Loucy (cell line): ENCODE measurements at regions not wholly inside any gene's neighbourhood (a gene's known extent, or its start where the extent isn't known, plus 50 kb on each side); places are given as distances from the start of the nearest gene placed in this dataset.

ENCODE experiments used
- H2AFZ ChIP-seq: fragments of 200-600 bp; sonication (generic); 2 replicates; pipeline ENCODE4 v1.6.0; 2016; ENCODE audit warnings: antibody characterized with exemption, mild to moderate bottlenecking, low read length, moderate library complexity
- H3F3A ChIP-seq: fragments of 200-600 bp; 2 replicates; pipeline ENCODE4 v1.6.0; 2016; ENCODE audit warnings: antibody characterized with exemption, low read depth, mild to moderate bottlenecking
- H3K27me3 ChIP-seq: fragments of 200-600 bp; sonication (generic); 2 replicates; pipeline ENCODE4 v1.6.1; 2014; ENCODE audit warnings: low read length, mild to moderate bottlenecking; ENCODE audit not compliant: insufficient read depth, poor library complexity, severe bottlenecking
- H3K36me3 ChIP-seq: fragments of 200-600 bp; sonication (generic); 2 replicates; pipeline ENCODE4 v1.6.1; 2016; ENCODE audit warnings: low read length; ENCODE audit not compliant: insufficient read depth
- H3K4me1 ChIP-seq: fragments of 200-600 bp; sonication (generic); 2 replicates; pipeline ENCODE4 v1.5.1; 2014; ENCODE audit warnings: low read length, mild to moderate bottlenecking; ENCODE audit not compliant: insufficient read depth, poor library complexity, severe bottlenecking
- H3K4me2 ChIP-seq: fragments of 200-600 bp; sonication (generic); 2 replicates; pipeline ENCODE4 v1.6.0; 2014; ENCODE audit warnings: antibody characterized with exemption, low read length, low read depth, mild to moderate bottlenecking; ENCODE audit not compliant: poor library complexity, severe bottlenecking
- H3K4me3 ChIP-seq: fragments of 200-600 bp; sonication (generic); 2 replicates; pipeline ENCODE4 v1.5.1; 2014; ENCODE audit warnings: low read length, mild to moderate bottlenecking, mixed read lengths; ENCODE audit not compliant: poor library complexity, severe bottlenecking
- H3K79me2 ChIP-seq: fragments of 200-600 bp; sonication (generic); 2 replicates; pipeline ENCODE4 v1.6.1; 2014; ENCODE audit warnings: low read length; ENCODE audit not compliant: insufficient read depth
- H3K9ac ChIP-seq: fragments of 200-600 bp; sonication (generic); 2 replicates; pipeline ENCODE4 v1.6.0; 2014; ENCODE audit warnings: mild to moderate bottlenecking, low read depth, low read length, moderate library complexity; ENCODE audit not compliant: poor library complexity, severe bottlenecking
- H3K9me2 ChIP-seq: fragments of 200-600 bp; sonication (generic); replicated peaks from 2 replicates; pipeline ENCODE4 v1.6.1; 2016; ENCODE audit warnings: low read depth, low read length, mixed read lengths
- H3K9me3 ChIP-seq: fragments of 200-600 bp; sonication (generic); 2 replicates; pipeline ENCODE4 v1.6.1; 2014; ENCODE audit warnings: mild to moderate bottlenecking, antibody characterized with exemption, low read length, low read depth; ENCODE audit not compliant: insufficient read depth
- H4K20me1 ChIP-seq: fragments of 200-600 bp; sonication (generic); 2 replicates; pipeline ENCODE4 v1.6.0; 2014; ENCODE audit warnings: antibody characterized with exemption, low read length, mild to moderate bottlenecking; ENCODE audit not compliant: insufficient read depth, poor library complexity, severe bottlenecking
- EZH2phosphoT487 ChIP-seq: fragments of 200-600 bp; IDR thresholded peaks from 2 replicates; pipeline ENCODE4 v1.6.1; 2018; ENCODE audit warnings: antibody characterized with exemption, mild to moderate bottlenecking, moderate library complexity, borderline replicate concordance
- TF ChIP-seq, protein P1 (sequence below): fragments of 200-600 bp; sonication (generic); conservative IDR thresholded peaks from 2 replicates; pipeline ENCODE4 v1.5.1; 2014; ENCODE audit warnings: mild to moderate bottlenecking, antibody characterized with exemption, low read length

DNA sequence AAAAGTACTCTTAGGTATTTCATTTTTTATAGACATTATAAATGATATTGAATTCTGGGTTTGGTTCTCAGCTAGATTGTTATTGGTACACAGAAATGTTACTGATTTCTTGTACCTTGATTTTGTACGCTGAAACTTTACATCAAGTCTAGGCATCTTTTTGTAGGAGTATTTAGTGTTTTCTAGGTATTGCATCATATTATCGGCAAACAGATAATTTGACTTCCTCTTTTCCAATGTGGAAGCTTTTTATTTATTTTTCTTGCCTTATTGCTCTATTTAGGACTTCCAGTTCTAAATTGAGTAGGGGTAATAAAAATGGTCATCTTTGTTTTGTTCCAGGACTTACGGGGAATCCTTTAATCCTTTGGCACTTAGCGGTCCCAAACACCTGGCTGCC, 676.6 kb upstream of the CCDC179 start:
- H4K20me1 ChIP-seq: no peaks in the 10 kb centered on the region
- no peaks in the 10 kb centered on the region for H3K9me2 ChIP-seq
- H3F3A ChIP-seq: no peaks in the 10 kb centered on the region
- no peaks in the 10 kb centered on the region for H3K27me3 ChIP-seq
- no peaks in the 10 kb centered on the region for H3K36me3 ChIP-seq
- no peak overlapping the region for H3K4me3 ChIP-seq
- H3K4me1 ChIP-seq: peaks cover 12% of the 10 kb centered on the region
- TF ChIP-seq, protein P1, sequence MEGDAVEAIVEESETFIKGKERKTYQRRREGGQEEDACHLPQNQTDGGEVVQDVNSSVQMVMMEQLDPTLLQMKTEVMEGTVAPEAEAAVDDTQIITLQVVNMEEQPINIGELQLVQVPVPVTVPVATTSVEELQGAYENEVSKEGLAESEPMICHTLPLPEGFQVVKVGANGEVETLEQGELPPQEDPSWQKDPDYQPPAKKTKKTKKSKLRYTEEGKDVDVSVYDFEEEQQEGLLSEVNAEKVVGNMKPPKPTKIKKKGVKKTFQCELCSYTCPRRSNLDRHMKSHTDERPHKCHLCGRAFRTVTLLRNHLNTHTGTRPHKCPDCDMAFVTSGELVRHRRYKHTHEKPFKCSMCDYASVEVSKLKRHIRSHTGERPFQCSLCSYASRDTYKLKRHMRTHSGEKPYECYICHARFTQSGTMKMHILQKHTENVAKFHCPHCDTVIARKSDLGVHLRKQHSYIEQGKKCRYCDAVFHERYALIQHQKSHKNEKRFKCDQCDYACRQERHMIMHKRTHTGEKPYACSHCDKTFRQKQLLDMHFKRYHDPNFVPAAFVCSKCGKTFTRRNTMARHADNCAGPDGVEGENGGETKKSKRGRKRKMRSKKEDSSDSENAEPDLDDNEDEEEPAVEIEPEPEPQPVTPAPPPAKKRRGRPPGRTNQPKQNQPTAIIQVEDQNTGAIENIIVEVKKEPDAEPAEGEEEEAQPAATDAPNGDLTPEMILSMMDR: no peak
- TF ChIP-seq EZH2phosphoT487: no peak
- H3K9me3 ChIP-seq: peaks cover 5% of the 10 kb centered on the region; the same call in 1 of the 2 replicates
- no peak overlapping the region for H2AFZ ChIP-seq
- H3K9ac ChIP-seq: no peak overlapping the region
- no peaks in the 10 kb centered on the region for H3K79me2 ChIP-seq
- H3K4me2 ChIP-seq: no peak overlapping the region

DNA sequence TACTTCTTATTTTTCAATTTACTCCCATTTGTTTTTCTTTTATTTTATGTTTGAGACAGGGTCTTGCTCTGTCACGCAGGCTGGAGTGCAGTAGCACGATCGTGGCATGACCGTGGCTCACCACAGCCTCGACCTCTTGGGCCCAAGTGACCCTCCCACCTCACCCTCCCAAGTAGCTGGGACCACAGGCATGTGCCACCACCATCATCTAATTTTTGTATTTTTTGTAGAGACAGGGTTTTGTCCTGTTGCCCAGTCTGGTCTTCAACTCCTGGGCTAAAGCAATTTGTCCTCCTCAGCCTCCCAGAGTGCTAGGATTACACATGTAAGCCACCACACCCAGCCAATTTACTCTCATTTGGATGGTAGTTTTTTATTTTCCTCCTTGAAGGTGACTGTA, 679.3 kb upstream of the CCDC179 start:
- Histone ChIP-seq H3K36me3 (no peaks in the 10 kb centered on the region), H3K9me2 (no peaks in the 10 kb centered on the region), H3F3A (peaks cover 6% of the 10 kb centered on the region; the same call in 1 of the 2 replicates), H3K4me2 (peak overlapping the region; percentile 45), H3K27me3 (no peaks in the 10 kb centered on the region), H3K79me2 (no peaks in the 10 kb centered on the region), H3K9ac (no peak overlapping the region), H3K9me3 (peaks cover 5% of the 10 kb centered on the region; the same call in 1 of the 2 replicates), H4K20me1 (no peaks in the 10 kb centered on the region), H3K4me3 (no peak overlapping the region), H2AFZ (peak overlapping the region; percentile 87), H3K4me1 (peaks cover 33% of the 10 kb centered on the region)
- TF ChIP-seq EZH2phosphoT487: no peak
- TF ChIP-seq, protein P1: no peak

DNA sequence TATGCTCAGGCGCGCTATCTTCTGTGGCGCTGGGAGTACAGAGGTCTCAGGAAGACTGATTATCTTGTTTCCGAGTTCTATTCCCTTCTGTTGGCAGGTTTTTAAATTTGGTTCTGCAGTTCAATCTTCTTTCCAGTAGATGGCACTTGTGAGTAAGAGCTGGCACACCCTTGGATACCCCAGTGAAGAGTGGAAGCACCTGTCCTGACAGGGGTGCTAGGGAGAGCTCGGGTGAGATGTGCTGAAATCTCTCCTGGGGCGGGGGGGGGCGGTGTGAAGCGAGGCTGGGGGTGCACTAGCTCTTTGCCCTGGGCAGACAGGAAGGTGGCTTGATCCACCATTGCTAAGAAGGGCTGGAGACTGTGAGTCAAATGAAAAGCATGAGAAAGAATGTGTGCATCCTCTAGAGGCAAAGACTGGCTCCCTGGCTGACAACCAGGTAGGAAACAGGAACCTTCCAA, 679.9 kb upstream of the CCDC179 start:
- Histone ChIP-seq H3K4me1 (peaks cover 38% of the 10 kb centered on the region), H3K9ac (peak overlapping the region; percentile 27), H3K27me3 (no peaks in the 10 kb centered on the region), H3K36me3 (no peaks in the 10 kb centered on the region), H3K9me2 (no peaks in the 10 kb centered on the region), H4K20me1 (no peaks in the 10 kb centered on the region), H3K4me3 (no peak overlapping the region), H3F3A (peaks cover 6% of the 10 kb centered on the region; the same call in 1 of the 2 replicates), H2AFZ (peak overlapping the region; percentile 87), H3K9me3 (peaks cover 5% of the 10 kb centered on the region; the same call in 1 of the 2 replicates), H3K4me2 (peak overlapping the region; percentile 45), H3K79me2 (no peaks in the 10 kb centered on the region)
- TF ChIP-seq, protein P1: peak; percentile 84
- TF ChIP-seq EZH2phosphoT487: no peak
